Heart left ventricle (tissue), 16 donors: ENCODE measurements at regions not wholly inside any gene's neighbourhood (a gene's known extent, or its start where the extent isn't known, plus 50 kb on each side); places are given as distances from the start of the nearest gene placed in this dataset.

Source experiments
- ATAC-seq, 4 donors: fragments of 200-7000 bp; cut with Tn5 transposase; one replicate each; pipeline ENCODE4 v1.9.1; 2020 to 2022; ENCODE audit warnings: moderate library complexity in 4 of 4, mild to moderate bottlenecking in 3 of 4, moderate number of reproducible peaks in 1 of 4
- DNase-seq, 5 donors: peaks; one replicate each; pipeline ENCODE4 v3.0.0-alpha.2; 2020
- H3K27ac ChIP-seq, 12 donors: fragments of 200-600 bp; sonication (generic) in 4 of 12; one replicate each; pipeline versions ENCODE4 v1.5.0 to v1.8.0; 2016 to 2022; ENCODE audit warnings: mild to moderate bottlenecking in 2 of 12
- H3K27me3 ChIP-seq, 9 donors: fragments of 200-600 bp; sonication (generic) in 2 of 9; one replicate each; pipeline versions ENCODE4 v1.5.1 to v1.8.0; 2016 to 2022; ENCODE audit warnings: mild to moderate bottlenecking in 3 of 9
- H3K36me3 ChIP-seq, 9 donors: fragments of 200-600 bp; sonication (generic) in 2 of 9; one replicate each; pipeline versions ENCODE4 v1.5.0 to v1.8.0; 2018 to 2022; ENCODE audit warnings: mild to moderate bottlenecking in 2 of 9
- H3K4me1 ChIP-seq, 12 donors: fragments of 200-600 bp; sonication (generic) in 4 of 12; one replicate each; pipeline versions ENCODE4 v1.5.0 to v1.8.0; 2016 to 2022; ENCODE audit warnings: mild to moderate bottlenecking in 3 of 12
- H3K4me3 ChIP-seq, 12 donors: fragments of 200-600 bp; sonication (generic) in 4 of 12; one replicate each; pipeline versions ENCODE4 v1.5.0 to v1.8.0; 2017 to 2022; ENCODE audit warnings: mild to moderate bottlenecking in 9 of 12, moderate library complexity in 4 of 12
- H3K9me3 ChIP-seq, 12 donors: fragments of 200-600 bp; sonication (generic) in 4 of 12; one replicate each; pipeline versions ENCODE4 v1.5.0 to v1.8.0; 2016 to 2022; ENCODE audit warnings: mild to moderate bottlenecking in 1 of 12
- CTCF ChIP-seq, 12 donors: fragments of 200-600 bp; sonication (generic) in 4 of 12; IDR thresholded peaks; one replicate each; pipeline versions ENCODE4 v1.5.0 to v1.8.0; 2018 to 2022; ENCODE audit warnings: antibody characterized with exemption in 12 of 12, mild to moderate bottlenecking in 5 of 12
- POLR2A ChIP-seq, 2 donors: fragments of 450-650 bp; IDR thresholded peaks; one replicate each; pipeline ENCODE4 v1.6.1; 2017; ENCODE audit warnings: antibody characterized with exemption in 2 of 2, mild to moderate bottlenecking in 2 of 2, moderate library complexity in 2 of 2
- WGBS, 4 donors: extraction: QIAGEN DNeasy Blood & Tissue Kit in 2 of 4; methylation state at CpG; one replicate each; pipeline versions ENCODE4 v1.1.5 to v1.1.7; 2013 to 2018; 5-methylcytosine and 5-hydroxymethylcytosine counted together
- intact Hi-C, 10 donors: fragments of 100-400 bp; cut with DNase I; formaldehyde crosslinking; loops; one replicate each; pipeline versions ENCODE4 v1.11.1 to v1.14.2; 2022
- donor health status: ischemic (EF 13 %, LVEDD 7.1; RV severe dilation, severe dysfunction).
- donor health status: healthy with polysubstance abuse.
- donor health status: DM: no; HTN: yes; CAD: no.
- donor health status: DM: no; HTN: no; CAD: no.
- donor health status: ischemic (EF 25% LVEDD 6.9; RV normal size, moderate dysfunction).
- donor health status: ischemic (EF 25% LVEDD 5.7; RV mildly dilated, moderate dysfunction).
- donor health status: healthy.
- donor health status: DM: yes; HTN: yes; CAD: no.
- donor health status: ischemic (EF 35%, LVEDD 5.7; RV mildly dilated, moderate dysfunction).
- donor health status: nonischemic (EF 11% LVEDD 7.7; RV severe dilation, severe dysfunction).
- donor health status: DM: yes; HTN: yes; CAD: no.
- donor health status: PGD.
- donor health status: ischemic (EF 29% LVEDD 5.4; RV normal size, mild dysfunction).
- donor health status: nonischemic (EF 23%, LVEDD 6.1; RV moderate dilation, normal function).

- no peaks in the 10 kb centered on the region for H3K4me1 ChIP-seq
- DNase-seq: no peak
- H3K27ac ChIP-seq: no peak overlapping the region
- no peaks in the 10 kb centered on the region for H3K27me3 ChIP-seq
- TF ChIP-seq POLR2A (IDR thresholded peaks at IDR 0.05) (no peak), CTCF (IDR thresholded peaks at IDR 0.05) (no peak)
- peaks cover 0 to 3% (median 0%) of the 10 kb centered on the region in 12 donors for H3K9me3 ChIP-seq
- H3K4me3 ChIP-seq: no peak overlapping the region
- no peaks in the 10 kb centered on the region for H3K36me3 ChIP-seq
- intact Hi-C loops: no loop called here
- 87 to 90% (median 88%) methylated on average over 5 of the region's 5 CpGs for WGBS, 4 donors
- no peak for ATAC-seq
Measured at GRCh38 chr2:184507254-184507653, 91.1 kb upstream of the ZNF804A start.

GRCh38 chr2:184517402-184517801, 80.9 kb upstream of the ZNF804A start:
- DNase-seq (no peak), ATAC-seq (no peak)
- no peak overlapping the region for H3K27ac ChIP-seq
- intact Hi-C loops: no loop called here
- H3K4me3 ChIP-seq: no peak overlapping the region
- no peaks in the 10 kb centered on the region for H3K4me1 ChIP-seq
- TF ChIP-seq POLR2A (IDR thresholded peaks at IDR 0.05) (no peak), CTCF (IDR thresholded peaks at IDR 0.05) (no peak)
- 57 to 69% (median 62%) methylated on average over 1 of the region's 1 CpG for WGBS, 4 donors
- peaks cover 0 to 11% (median 0%) of the 10 kb centered on the region in 12 donors for H3K9me3 ChIP-seq
- H3K36me3 ChIP-seq: no peaks in the 10 kb centered on the region
- no peaks in the 10 kb centered on the region for H3K27me3 ChIP-seq

GRCh38 chr2:184520441-184520840, 77.9 kb upstream of the ZNF804A start:
- ATAC-seq (no peak), DNase-seq (no peak)
- Histone ChIP-seq H3K27ac (no peak overlapping the region), H3K36me3 (no peaks in the 10 kb centered on the region), H3K4me3 (no peak overlapping the region), H3K9me3 (peaks cover 0 to 11% (median 0%) of the 10 kb centered on the region in 12 donors), H3K4me1 (no peaks in the 10 kb centered on the region), H3K27me3 (no peaks in the 10 kb centered on the region)
- WGBS, 4 donors: 49 to 61% (median 50%) methylated on average over 1 of the region's 1 CpG
- TF ChIP-seq CTCF (IDR thresholded peaks at IDR 0.05): no peak
- TF ChIP-seq POLR2A (IDR thresholded peaks at IDR 0.05): no peak
- intact Hi-C loops: no loop called here

GRCh38 chr2:184523732-184524131, 74.6 kb upstream of the ZNF804A start:
- Histone ChIP-seq H3K27ac (no peak overlapping the region), H3K36me3 (no peaks in the 10 kb centered on the region), H3K4me1 (no peaks in the 10 kb centered on the region), H3K9me3 (peaks cover 0 to 32% (median 18%) of the 10 kb centered on the region in 12 donors), H3K27me3 (no peaks in the 10 kb centered on the region), H3K4me3 (no peak overlapping the region)
- WGBS, 4 donors: 87 to 91% (median 89%) methylated on average over 10 to 11 of the region's 11 CpGs
- DNase-seq (no peak), ATAC-seq (no peak)
- intact Hi-C loops: no loop called here
- TF ChIP-seq CTCF (IDR thresholded peaks at IDR 0.05): no peak
- TF ChIP-seq POLR2A (IDR thresholded peaks at IDR 0.05): no peak
